ENCODE measurements at regions not wholly inside any gene's neighbourhood (a gene's known extent, or its start where the extent isn't known, plus 50 kb on each side); places are given as distances from the start of the nearest gene placed in this dataset.

- Mint-ChIP-seq H3K27ac (no peak overlapping the region), H3K4me3 (no peak overlapping the region), H3K27me3 (peaks cover 14% of the 10 kb centered on the region), H3K9me3 (no peaks in the 10 kb centered on the region), H3K4me1 (no peaks in the 10 kb centered on the region), H3K36me3 (no peaks in the 10 kb centered on the region)
- no peak for DNase-seq
Observed at GRCh38 chr11:134668076-134668475, 256.0 kb upstream of the B3GAT1 start.

GRCh38 chr11:134667505-134667904 is 255.5 kb upstream of the B3GAT1 start:
- H3K27ac Mint-ChIP-seq, result no peak overlapping the region
- no peak overlapping the region for H3K4me3 Mint-ChIP-seq
- H3K4me1 Mint-ChIP-seq, result no peaks in the 10 kb centered on the region
- peaks cover 14% of the 10 kb centered on the region for H3K27me3 Mint-ChIP-seq
- no peaks in the 10 kb centered on the region for H3K9me3 Mint-ChIP-seq
- no peak for DNase-seq
- H3K36me3 Mint-ChIP-seq, result no peaks in the 10 kb centered on the region

DNA sequence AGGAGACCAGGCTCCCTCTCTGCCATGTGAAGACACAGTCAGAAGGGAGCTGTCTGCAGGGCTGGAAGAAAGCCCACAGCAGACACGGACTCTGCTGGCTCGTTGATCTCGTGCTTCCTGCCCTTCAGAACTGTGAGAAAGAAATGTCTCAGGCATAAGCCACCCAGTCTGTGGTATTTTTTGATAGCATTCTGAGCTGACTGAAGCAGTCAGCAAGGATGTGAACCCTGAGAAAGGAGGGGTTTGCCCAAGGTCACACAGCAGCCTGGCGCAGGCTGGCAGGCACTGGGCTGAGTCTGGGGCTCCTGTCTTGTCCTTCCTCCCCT is 255.1 kb upstream of the B3GAT1 start:
- Mint-ChIP-seq H3K9me3 (no peaks in the 10 kb centered on the region), H3K4me3 (no peak overlapping the region), H3K27ac (no peak overlapping the region), H3K27me3 (peaks cover 10% of the 10 kb centered on the region), H3K36me3 (peaks cover under 1% of the 10 kb centered on the region), H3K4me1 (no peaks in the 10 kb centered on the region)
- no peak for DNase-seq

- Mint-ChIP-seq H3K4me3 (no peak overlapping the region), H3K9me3 (peaks cover 3% of the 10 kb centered on the region), H3K4me1 (no peaks in the 10 kb centered on the region), H3K27ac (no peak overlapping the region), H3K36me3 (peaks cover 6% of the 10 kb centered on the region), H3K27me3 (peaks cover 13% of the 10 kb centered on the region)
- no peak for DNase-seq
Observed at GRCh38 chr11:134666273-134667174, 254.5 kb upstream of the B3GAT1 start.

- H3K27ac Mint-ChIP-seq, result no peak overlapping the region
- DNase-seq, result no peak
- H3K4me3 Mint-ChIP-seq, result no peak overlapping the region
- peaks cover 4% of the 10 kb centered on the region for H3K9me3 Mint-ChIP-seq
- peaks cover 9% of the 10 kb centered on the region for H3K27me3 Mint-ChIP-seq
- H3K4me1 Mint-ChIP-seq, result no peaks in the 10 kb centered on the region
- peaks cover 6% of the 10 kb centered on the region for H3K36me3 Mint-ChIP-seq
Observed at GRCh38 chr11:134665571-134666270, 253.7 kb upstream of the B3GAT1 start.

- H3K27me3 Mint-ChIP-seq, result peaks cover 4% of the 10 kb centered on the region
- DNase-seq, result no peak
- H3K4me1 Mint-ChIP-seq, result no peaks in the 10 kb centered on the region
- H3K36me3 Mint-ChIP-seq, result peaks cover 6% of the 10 kb centered on the region
- H3K27ac Mint-ChIP-seq, result no peak overlapping the region
- no peak overlapping the region for H3K4me3 Mint-ChIP-seq
- peaks cover 6% of the 10 kb centered on the region for H3K9me3 Mint-ChIP-seq
Observed at GRCh38 chr11:134665188-134665535, 253.1 kb upstream of the B3GAT1 start.

GRCh38 chr11:134664447-134665187 is 252.6 kb upstream of the B3GAT1 start:
- Mint-ChIP-seq H3K27ac (no peak overlapping the region), H3K4me1 (no peaks in the 10 kb centered on the region), H3K9me3 (peaks cover 9% of the 10 kb centered on the region), H3K27me3 (peaks cover 4% of the 10 kb centered on the region), H3K4me3 (no peak overlapping the region), H3K36me3 (peaks cover 6% of the 10 kb centered on the region)
- DNase-seq, result no peak

- Mint-ChIP-seq H3K27me3 (peaks cover 4% of the 10 kb centered on the region), H3K36me3 (peaks cover 6% of the 10 kb centered on the region), H3K4me3 (no peak overlapping the region), H3K27ac (no peak overlapping the region), H3K9me3 (peaks cover 9% of the 10 kb centered on the region), H3K4me1 (no peaks in the 10 kb centered on the region)
- no peak for DNase-seq
Observed at GRCh38 chr11:134663506-134664313, 251.7 kb upstream of the B3GAT1 start.

- H3K9me3 Mint-ChIP-seq, result peaks cover 9% of the 10 kb centered on the region
- peaks cover 6% of the 10 kb centered on the region for H3K36me3 Mint-ChIP-seq
- no peak for DNase-seq
- H3K4me1 Mint-ChIP-seq, result no peaks in the 10 kb centered on the region
- no peak overlapping the region for H3K4me3 Mint-ChIP-seq
- no peak overlapping the region for H3K27ac Mint-ChIP-seq
- peaks cover 4% of the 10 kb centered on the region for H3K27me3 Mint-ChIP-seq
Observed at GRCh38 chr11:134662629-134663360, 250.8 kb upstream of the B3GAT1 start.

DNA sequence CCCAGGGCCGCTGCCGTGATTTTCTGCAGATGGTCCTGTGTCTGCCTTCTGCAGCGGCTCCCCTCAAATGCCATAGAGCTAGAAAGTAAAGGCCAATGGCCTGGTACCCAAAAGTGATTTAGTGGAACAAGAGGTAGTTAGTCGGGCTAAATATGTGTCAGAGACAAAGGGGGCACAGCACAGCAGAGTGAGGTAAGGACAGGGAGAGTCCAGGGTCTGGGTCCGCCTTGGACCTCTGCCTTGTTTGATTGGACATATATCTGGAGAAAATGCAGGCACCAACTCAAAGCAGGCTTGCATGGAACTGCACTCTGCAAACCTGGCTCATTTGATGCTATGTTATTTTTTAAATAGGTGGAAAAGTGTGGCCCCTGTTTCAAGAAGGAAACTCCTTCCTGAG is 249.6 kb upstream of the B3GAT1 start:
- Mint-ChIP-seq H3K27ac (no peak overlapping the region), H3K4me3 (no peak overlapping the region), H3K27me3 (peaks cover 4% of the 10 kb centered on the region), H3K4me1 (no peaks in the 10 kb centered on the region), H3K36me3 (peaks cover 6% of the 10 kb centered on the region), H3K9me3 (peaks cover 9% of the 10 kb centered on the region)
- DNase-seq, result no peak

GRCh38 chr11:134660416-134660815 is 248.4 kb upstream of the B3GAT1 start:
- no peak for DNase-seq
- H3K27me3 Mint-ChIP-seq, result peaks cover 4% of the 10 kb centered on the region
- peaks cover 14% of the 10 kb centered on the region for H3K9me3 Mint-ChIP-seq
- H3K36me3 Mint-ChIP-seq, result peaks cover 11% of the 10 kb centered on the region
- H3K4me1 Mint-ChIP-seq, result peaks cover 3% of the 10 kb centered on the region
- no peak overlapping the region for H3K4me3 Mint-ChIP-seq
- no peak overlapping the region for H3K27ac Mint-ChIP-seq

DNA sequence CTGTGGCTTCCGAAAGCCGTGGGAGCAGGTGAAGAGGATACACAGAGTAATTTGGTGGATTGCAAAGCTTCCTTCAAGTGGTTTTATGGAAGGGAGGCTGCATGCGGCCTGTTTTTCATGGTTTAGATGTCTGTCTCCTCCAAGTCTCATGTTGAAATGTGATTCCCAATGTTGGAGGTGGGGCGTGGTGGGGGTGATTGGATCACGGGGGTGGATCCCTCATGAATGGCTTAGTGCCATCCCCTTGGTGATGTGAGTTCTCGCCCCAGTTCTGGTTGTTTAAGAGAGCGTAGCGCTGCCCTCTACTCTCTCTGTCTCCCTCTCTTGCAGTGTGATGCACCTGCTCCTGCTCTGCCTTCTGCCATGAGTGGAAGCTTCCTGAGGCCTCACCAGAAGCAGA is 247.8 kb upstream of the B3GAT1 start:
- H3K36me3 Mint-ChIP-seq, result peaks cover 11% of the 10 kb centered on the region
- peaks cover 7% of the 10 kb centered on the region for H3K4me1 Mint-ChIP-seq
- peaks cover 14% of the 10 kb centered on the region for H3K9me3 Mint-ChIP-seq
- no peak overlapping the region for H3K4me3 Mint-ChIP-seq
- peaks cover 8% of the 10 kb centered on the region for H3K27me3 Mint-ChIP-seq
- DNase-seq, result no peak
- no peak overlapping the region for H3K27ac Mint-ChIP-seq

DNA sequence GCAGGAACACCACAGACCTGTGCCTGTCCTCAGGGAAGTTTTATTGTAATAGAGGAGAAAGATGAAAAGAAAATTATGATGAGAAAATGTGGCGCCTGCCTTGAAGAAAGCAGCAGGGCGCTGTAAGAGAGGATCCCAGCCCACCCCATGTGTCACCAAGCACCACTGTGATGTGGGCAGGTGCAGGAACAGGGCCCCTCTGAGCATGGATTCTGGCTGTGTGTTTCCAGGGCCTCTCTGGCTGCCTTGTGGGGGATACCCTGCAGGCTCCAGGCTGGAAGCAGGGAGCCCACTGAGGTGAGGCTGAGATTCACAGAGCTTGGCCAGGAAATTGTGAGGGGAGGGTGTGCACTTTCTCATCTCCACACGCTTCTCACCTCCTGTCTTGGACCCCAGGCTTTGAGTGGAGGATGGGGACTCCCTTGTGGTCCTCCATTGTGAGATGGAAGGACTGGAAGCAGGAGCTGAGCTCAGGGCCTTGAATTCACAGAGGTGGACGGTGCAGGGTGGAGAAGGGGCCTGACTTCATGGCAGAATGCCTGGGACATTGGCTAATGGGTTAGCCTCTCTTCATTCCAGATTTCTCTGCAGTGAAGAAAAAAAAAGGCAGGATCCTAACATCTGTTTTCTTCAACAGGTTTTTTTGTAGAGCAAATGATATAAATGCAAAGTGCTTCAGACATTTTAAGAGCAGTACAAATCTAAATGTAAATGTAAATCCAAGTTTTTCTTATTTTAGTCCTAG is 246.6 kb upstream of the B3GAT1 start:
- Mint-ChIP-seq H3K4me3 (no peak overlapping the region), H3K27ac (no peak overlapping the region), H3K4me1 (peaks cover 16% of the 10 kb centered on the region), H3K36me3 (peaks cover 11% of the 10 kb centered on the region), H3K9me3 (peaks cover 14% of the 10 kb centered on the region), H3K27me3 (peaks cover 18% of the 10 kb centered on the region)
- no peak for DNase-seq

DNA sequence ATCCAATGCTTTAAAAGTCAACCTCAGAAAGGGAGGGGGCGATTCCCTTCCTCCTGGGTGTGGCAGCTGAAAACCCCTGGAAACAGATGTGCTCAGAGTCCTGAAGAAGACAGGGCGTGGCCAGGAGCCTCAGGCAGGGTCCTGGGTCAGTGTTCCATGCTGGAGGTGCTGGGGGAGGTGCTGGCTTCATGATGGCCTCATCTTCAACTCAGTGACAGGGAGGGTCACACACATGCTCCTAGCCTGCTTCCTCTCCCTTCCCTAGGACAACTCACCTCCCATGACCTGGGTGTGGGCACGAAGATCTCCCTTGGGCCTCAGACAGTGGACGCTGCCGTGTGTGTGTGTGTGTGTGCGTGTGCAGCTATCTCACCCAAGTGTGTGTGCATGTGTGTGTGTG is 245.6 kb upstream of the B3GAT1 start:
- H3K36me3 Mint-ChIP-seq, result peaks cover 11% of the 10 kb centered on the region
- H3K27me3 Mint-ChIP-seq, result peaks cover 26% of the 10 kb centered on the region
- DNase-seq, result no peak
- no peak overlapping the region for H3K4me3 Mint-ChIP-seq
- no peak overlapping the region for H3K27ac Mint-ChIP-seq
- H3K9me3 Mint-ChIP-seq, result peaks cover 14% of the 10 kb centered on the region
- H3K4me1 Mint-ChIP-seq, result peaks cover 16% of the 10 kb centered on the region
